ENCODE measurements at regions not wholly inside any gene's neighbourhood (a gene's known extent, or its start where the extent isn't known, plus 50 kb on each side); places are given as distances from the start of the nearest gene placed in this dataset.

GRCh38 chr13:69580255-69580654 lies 527.4 kb upstream of the ATXN8OS start:
- no peak for TF ChIP-seq POLR2A (IDR thresholded peaks at IDR 0.05)
- no peak for TF ChIP-seq POLR2AphosphoS5 (IDR thresholded peaks at IDR 0.05)
- no peak for TF ChIP-seq CTCF (IDR thresholded peaks at IDR 0.05 in 8 of 11, conservative IDR thresholded peaks at IDR 0.05 in 3 of 11)

All from spleen (tissue), 7 donors.